NAMALWA (cell line): ENCODE measurements at regions not wholly inside any gene's neighbourhood (a gene's known extent, or its start where the extent isn't known, plus 50 kb on each side); places are given as distances from the start of the nearest gene placed in this dataset.

Experiments
- DNase-seq: peaks from one replicate; pipeline ENCODE4 v3.0.0-alpha.2; 2015; ENCODE audit warnings: low spot score

- DNase-seq = no peak
These were observed 126.8 kb downstream of the CDC42EP3 start for GRCh38 chr2:37544591-37545031.

- no peak for DNase-seq
These were observed 121.8 kb downstream of the CDC42EP3 start for GRCh38 chr2:37549598-37549997.

- no peak for DNase-seq
These were observed 121.3 kb downstream of the CDC42EP3 start for GRCh38 chr2:37550190-37550589.

GRCh38 chr2:37551783-37552182, 119.7 kb downstream of the CDC42EP3 start:
- no peak for DNase-seq

- DNase-seq = no peak
These were observed 119.1 kb downstream of the CDC42EP3 start for GRCh38 chr2:37552339-37552738.

GRCh38 chr2:37553411-37554154, 117.9 kb downstream of the CDC42EP3 start:
- DNase-seq = no peak

- DNase-seq = no peak
These were observed 117.3 kb downstream of the CDC42EP3 start for GRCh38 chr2:37554155-37554510.

GRCh38 chr2:37554687-37555086, 116.8 kb downstream of the CDC42EP3 start:
- no peak for DNase-seq

- peak; percentile 17 for DNase-seq
These were observed 116.0 kb downstream of the CDC42EP3 start for GRCh38 chr2:37555457-37555856.

- DNase-seq = no peak
These were observed 115.2 kb downstream of the CDC42EP3 start for GRCh38 chr2:37556256-37556655.

GRCh38 chr2:37558623-37559022, 112.8 kb downstream of the CDC42EP3 start:
- DNase-seq = no peak

GRCh38 chr2:37560241-37560848, 111.1 kb downstream of the CDC42EP3 start:
- DNase-seq = no peak

GRCh38 chr2:37560863-37561614, 110.4 kb downstream of the CDC42EP3 start:
- no peak for DNase-seq

GRCh38 chr2:37561615-37562569, 109.5 kb downstream of the CDC42EP3 start:
- peak; percentile 45 for DNase-seq

GRCh38 chr2:37563375-37564015, 107.9 kb downstream of the CDC42EP3 start:
- DNase-seq = no peak

- DNase-seq = no peak
These were observed 107.1 kb downstream of the CDC42EP3 start for GRCh38 chr2:37564356-37564755.

GRCh38 chr2:37566517-37566981, 104.9 kb downstream of the CDC42EP3 start:
- DNase-seq = no peak

- no peak for DNase-seq
These were observed 102.9 kb downstream of the CDC42EP3 start for GRCh38 chr2:37568565-37568964.

- no peak for DNase-seq
These were observed 102.2 kb downstream of the CDC42EP3 start for GRCh38 chr2:37569131-37569823.

GRCh38 chr2:37569986-37570679, 101.3 kb downstream of the CDC42EP3 start:
- DNase-seq = no peak
